Right lobe of liver (tissue), 4 donors: ENCODE measurements at regions not wholly inside any gene's neighbourhood (a gene's known extent, or its start where the extent isn't known, plus 50 kb on each side); places are given as distances from the start of the nearest gene placed in this dataset.

Source experiments
- POLR2A ChIP-seq: fragments of 450-650 bp; IDR thresholded peaks from one replicate; pipeline ENCODE4 v1.6.1; 2017; ENCODE audit warnings: antibody characterized with exemption, mild to moderate bottlenecking
- TF ChIP-seq, protein P1 (sequence below), 4 donors: fragments of 200-600 bp in 3 of 4; fragments of 450-650 bp in 1 of 4; IDR thresholded peaks; one replicate each; pipeline versions ENCODE4 v1.5.1 to v1.8.0; 2016 to 2022; ENCODE audit warnings: antibody characterized with exemption in 4 of 4, mild to moderate bottlenecking in 2 of 4
- donor health status: DM: no; HTN: no; CAD: no.
- donor health status: DM: no; HTN: no; CAD: no.
- donor health status: DM: no; HTN: yes; CAD: no.

GRCh38 chr12:111169456-111169855 lies 199.4 kb downstream of the PHETA1 start:
- TF ChIP-seq POLR2A = no peak
- TF ChIP-seq, protein P1, sequence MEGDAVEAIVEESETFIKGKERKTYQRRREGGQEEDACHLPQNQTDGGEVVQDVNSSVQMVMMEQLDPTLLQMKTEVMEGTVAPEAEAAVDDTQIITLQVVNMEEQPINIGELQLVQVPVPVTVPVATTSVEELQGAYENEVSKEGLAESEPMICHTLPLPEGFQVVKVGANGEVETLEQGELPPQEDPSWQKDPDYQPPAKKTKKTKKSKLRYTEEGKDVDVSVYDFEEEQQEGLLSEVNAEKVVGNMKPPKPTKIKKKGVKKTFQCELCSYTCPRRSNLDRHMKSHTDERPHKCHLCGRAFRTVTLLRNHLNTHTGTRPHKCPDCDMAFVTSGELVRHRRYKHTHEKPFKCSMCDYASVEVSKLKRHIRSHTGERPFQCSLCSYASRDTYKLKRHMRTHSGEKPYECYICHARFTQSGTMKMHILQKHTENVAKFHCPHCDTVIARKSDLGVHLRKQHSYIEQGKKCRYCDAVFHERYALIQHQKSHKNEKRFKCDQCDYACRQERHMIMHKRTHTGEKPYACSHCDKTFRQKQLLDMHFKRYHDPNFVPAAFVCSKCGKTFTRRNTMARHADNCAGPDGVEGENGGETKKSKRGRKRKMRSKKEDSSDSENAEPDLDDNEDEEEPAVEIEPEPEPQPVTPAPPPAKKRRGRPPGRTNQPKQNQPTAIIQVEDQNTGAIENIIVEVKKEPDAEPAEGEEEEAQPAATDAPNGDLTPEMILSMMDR (IDR thresholded peaks at IDR 0.05) = no peak
